HG02943 (cell line): ENCODE measurements at regions not wholly inside any gene's neighbourhood (a gene's known extent, or its start where the extent isn't known, plus 50 kb on each side); places are given as distances from the start of the nearest gene placed in this dataset.
"Not testable (repeated sequence)": the region's sequence is repeated elsewhere in the genome, so short reads cannot be mapped to it uniquely, and the experiment has no call there.

Experiments used
- ATAC-seq: cut with Tn5 transposase; IDR thresholded peaks from one replicate; pipeline ENCODE4 v1.9.1; 2021; ENCODE audit warnings: mild to moderate bottlenecking, low read depth, moderate library complexity; ENCODE audit not compliant: unreplicated experiment

- ATAC-seq, result no peak
Measured at GRCh38 chr9:105091004-105091640, 153.3 kb upstream of the SLC44A1 start.

DNA sequence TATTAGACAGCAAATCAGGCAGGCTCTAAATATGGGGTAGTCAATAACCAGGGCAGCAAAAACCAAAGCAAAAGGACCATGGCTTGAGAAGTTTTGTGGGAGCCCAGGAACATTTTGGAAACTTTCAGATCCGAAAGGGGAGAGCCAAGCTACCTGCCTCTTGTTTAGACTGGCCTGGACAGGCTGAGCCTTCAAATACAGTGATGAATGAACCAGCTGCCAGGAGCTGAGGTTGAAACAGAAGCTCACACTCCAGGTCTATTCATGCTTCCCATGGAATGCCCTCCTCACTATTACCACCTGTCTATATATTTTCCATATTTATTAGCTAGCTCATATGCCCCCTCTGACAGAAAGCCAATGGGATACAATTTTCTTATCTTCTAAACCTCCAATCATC lies 150.8 kb upstream of the SLC44A1 start:
- no peak for ATAC-seq

- ATAC-seq, result no peak
Measured at GRCh38 chr9:105098370-105098769, 146.1 kb upstream of the SLC44A1 start.

DNA sequence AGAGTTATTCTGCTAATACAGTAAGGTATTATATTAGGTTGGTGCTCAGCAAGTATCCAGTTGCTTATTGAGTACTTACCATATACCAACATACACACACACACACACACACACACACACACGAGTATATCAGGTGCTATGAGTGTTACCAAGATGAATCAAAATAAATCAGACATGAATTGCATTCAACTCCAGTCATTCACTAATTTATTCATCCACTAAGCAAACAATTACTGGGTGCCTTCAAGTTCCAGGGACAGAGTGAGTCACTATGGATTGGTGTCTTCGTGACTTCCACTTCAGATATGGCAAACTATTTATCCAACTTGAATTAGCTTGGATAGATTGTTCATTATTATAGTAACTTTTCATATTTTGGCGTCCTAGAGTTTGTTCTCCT lies 140.7 kb upstream of the SLC44A1 start:
- no peak for ATAC-seq

DNA sequence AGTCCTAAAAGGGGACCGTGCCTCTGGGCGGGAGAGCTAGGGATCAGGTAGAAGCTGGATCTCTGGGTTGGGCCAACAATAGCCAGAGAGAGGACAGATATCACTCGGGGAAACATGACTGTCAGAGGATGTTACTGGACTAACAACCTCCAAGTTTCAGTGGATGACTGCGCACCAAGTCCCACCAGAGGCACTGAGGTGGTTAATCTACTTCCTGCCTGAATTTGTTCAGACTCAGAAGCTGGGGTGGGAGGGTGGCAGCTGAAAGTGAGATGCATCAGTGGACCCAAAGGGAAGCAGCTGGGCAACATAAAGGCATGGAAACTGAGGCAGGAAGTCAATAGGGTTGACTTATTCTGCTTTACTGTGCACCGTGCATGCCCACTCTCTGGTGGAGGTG lies 130.1 kb upstream of the SLC44A1 start:
- peak; percentile 54 for ATAC-seq

DNA sequence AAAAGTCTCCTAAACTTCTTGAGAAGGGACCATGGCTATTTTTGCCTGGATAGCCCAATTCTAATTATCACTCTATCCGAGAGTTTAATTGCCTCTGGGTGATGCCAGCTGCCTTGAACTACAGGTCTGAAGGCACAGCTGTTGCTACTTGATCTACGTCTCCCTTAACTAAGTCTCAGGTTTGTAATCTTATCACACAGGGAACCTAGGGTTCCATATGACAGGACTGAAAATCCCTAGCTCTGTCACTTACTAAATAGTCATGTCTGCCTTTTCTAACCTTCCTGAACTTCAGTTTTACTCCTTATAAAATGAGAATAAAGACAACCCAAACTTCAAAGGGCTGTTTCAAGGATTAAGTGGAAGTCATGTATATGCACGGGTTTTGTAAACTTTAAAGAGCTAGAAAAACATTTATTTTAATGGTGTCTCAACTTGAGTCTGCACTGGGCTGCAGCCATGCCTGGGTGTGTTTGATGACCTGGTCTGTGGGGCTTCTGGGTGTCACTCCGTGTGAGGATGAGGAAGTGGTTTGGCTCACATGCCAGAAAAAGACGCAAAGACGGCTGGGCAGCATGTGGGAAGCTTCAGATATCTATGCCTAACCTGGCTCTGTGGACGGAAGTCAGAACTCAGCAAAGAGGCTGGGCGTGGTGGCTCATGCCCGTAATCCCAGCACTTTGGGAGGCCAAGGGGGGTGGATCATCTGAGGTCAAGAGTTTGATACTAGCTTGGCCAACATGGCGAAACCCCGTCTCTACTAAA lies 129.3 kb upstream of the SLC44A1 start:
- peak; percentile 80 for ATAC-seq

- no peak for ATAC-seq
Measured at GRCh38 chr9:105116052-105116868, 128.2 kb upstream of the SLC44A1 start.

- no peak for ATAC-seq
Measured at GRCh38 chr9:105117234-105117633, 127.2 kb upstream of the SLC44A1 start.

- ATAC-seq, result no peak
Measured at GRCh38 chr9:105118636-105119035, 125.8 kb upstream of the SLC44A1 start.

GRCh38 chr9:105119156-105119555 lies 125.3 kb upstream of the SLC44A1 start:
- no peak for ATAC-seq

- ATAC-seq, result no peak
Measured at GRCh38 chr9:105121861-105122430, 122.5 kb upstream of the SLC44A1 start.

DNA sequence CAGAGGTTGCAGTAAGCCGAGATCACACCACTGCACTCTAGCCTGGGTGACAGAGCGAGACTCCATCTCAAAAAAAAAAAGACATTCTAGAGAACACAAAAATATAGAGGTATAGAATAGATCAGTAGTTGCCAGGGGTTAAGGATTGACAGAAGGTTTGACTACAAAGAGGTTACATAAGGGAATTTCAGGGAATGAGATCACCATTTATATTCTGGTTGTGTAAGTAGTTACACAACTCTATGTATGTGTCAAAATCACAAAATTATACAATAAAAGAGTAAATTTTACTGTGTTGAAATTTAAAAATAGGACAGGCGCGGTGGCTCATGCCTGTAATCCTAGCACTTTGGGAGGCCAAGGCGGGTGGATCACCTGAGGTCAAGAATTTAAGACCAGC lies 119.9 kb upstream of the SLC44A1 start:
- ATAC-seq, result not testable (repeated sequence)

GRCh38 chr9:105126226-105126625 lies 118.2 kb upstream of the SLC44A1 start:
- no peak for ATAC-seq

GRCh38 chr9:105127863-105128220 lies 116.6 kb upstream of the SLC44A1 start:
- ATAC-seq, result peak; percentile 99

DNA sequence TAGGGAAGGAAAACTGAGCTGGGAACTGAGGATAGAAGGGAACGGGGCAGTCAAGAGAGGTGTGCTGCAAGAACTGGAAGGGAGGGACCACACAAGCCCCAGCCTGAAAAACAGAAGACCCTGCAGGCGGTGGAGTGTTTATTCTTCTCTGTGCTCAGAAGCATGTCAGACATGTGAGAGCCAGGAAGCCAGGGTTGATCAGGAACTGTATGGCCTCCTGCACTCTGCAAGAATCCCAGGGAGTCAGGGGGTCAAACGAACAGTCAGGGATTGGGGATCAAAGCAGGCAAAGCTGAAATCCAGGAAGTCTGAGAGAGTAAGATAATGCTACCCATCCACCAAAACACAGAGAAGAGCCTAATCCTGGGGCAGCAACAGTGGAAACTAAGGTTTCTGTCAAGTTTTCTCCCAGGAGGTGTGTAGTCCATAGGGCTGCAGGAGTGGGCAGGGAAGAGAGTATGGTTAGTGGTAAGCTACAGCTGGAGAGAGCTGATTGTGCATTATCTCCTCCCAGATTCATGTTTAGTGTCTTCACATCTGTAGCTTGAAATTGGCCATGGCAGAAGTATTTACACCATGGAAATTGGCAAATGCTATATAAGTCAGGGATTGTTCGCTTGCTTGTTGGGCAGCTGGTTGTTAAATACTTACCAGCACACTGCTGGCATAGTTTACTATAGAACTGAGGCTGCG lies 115.4 kb upstream of the SLC44A1 start:
- no peak for ATAC-seq

DNA sequence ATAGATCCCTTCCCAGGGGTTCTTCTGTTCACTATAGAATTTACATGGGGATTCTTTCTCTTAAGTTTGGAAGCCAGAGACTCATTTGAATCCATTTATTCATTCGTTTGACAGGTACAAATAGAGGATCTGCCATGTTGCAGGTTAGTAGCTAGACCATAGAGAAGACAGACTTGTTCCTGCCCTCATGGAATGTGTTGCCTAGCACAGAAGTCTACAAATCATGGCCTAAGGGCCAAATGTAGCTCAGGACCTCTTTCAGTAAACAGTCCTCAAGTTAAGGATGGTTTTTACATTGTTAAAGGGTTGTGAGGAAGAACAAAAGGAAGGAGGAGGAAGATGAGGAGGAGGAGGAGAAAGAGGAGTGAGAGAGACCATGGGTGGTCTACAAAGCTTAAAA lies 114.7 kb upstream of the SLC44A1 start:
- no peak for ATAC-seq

- ATAC-seq, result no peak
Measured at GRCh38 chr9:105131981-105132380, 112.5 kb upstream of the SLC44A1 start.

- ATAC-seq, result no peak
Measured at GRCh38 chr9:105132606-105133005, 111.8 kb upstream of the SLC44A1 start.

DNA sequence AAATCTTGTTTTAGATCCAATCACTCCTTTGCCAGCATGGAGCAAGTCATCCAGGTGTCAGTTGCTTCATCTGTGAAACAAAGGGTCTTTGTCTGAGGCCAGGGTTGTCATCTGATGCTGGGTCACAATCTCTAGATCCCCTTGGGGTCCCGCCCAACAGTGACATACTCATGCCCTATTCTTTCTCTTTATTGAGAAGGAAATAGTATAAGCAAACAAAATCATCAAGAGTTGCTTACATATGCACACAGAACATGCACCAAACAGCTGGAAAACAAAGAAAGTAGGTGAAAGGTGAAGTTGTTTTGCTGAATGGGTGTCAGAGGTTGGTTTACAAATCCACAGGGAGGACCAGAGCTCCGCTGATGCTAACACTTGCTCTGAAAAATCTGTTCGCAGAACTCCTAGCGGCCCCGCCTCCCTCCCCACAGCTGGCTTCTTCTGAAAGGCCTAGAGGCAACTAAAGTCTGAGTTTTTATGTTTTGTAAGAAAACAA lies 106.1 kb upstream of the SLC44A1 start:
- no peak for ATAC-seq
